22Rv1 (cell line): ENCODE measurements at regions not wholly inside any gene's neighbourhood (a gene's known extent, or its start where the extent isn't known, plus 50 kb on each side); places are given as distances from the start of the nearest gene placed in this dataset.

ENCODE experiments used
- ZFX ChIP-seq: fragments of 450-650 bp; IDR thresholded peaks from 2 replicates; pipeline ENCODE4 v1.6.1; 2017; ENCODE audit warnings: antibody characterized with exemption, borderline replicate concordance
- TF ChIP-seq, protein P1 (sequence below): fragments of 450-650 bp; IDR thresholded peaks from 2 replicates; pipeline ENCODE4 v1.5.1; 2017; ENCODE audit warnings: mild to moderate bottlenecking

DNA sequence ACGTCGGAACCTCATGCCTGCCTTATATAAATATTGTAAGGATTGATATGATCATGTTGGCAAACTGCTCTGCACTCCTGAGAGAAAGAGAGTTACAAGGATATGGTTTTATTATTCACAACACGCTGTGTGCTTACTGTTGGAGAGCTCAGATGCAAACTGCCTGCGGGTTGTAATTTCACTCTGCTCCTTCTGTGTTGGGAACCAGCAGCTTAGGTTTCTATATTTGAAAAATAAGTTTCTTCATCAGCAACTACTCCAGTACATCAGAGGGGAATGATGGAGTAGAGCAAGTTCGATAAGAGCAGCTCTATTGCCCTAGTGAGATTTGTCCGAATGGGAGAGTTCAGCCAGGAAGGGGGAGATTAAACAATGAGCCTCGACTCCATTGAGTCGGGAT, 106.9 kb upstream of the UBL3 start:
- TF ChIP-seq, protein P1, sequence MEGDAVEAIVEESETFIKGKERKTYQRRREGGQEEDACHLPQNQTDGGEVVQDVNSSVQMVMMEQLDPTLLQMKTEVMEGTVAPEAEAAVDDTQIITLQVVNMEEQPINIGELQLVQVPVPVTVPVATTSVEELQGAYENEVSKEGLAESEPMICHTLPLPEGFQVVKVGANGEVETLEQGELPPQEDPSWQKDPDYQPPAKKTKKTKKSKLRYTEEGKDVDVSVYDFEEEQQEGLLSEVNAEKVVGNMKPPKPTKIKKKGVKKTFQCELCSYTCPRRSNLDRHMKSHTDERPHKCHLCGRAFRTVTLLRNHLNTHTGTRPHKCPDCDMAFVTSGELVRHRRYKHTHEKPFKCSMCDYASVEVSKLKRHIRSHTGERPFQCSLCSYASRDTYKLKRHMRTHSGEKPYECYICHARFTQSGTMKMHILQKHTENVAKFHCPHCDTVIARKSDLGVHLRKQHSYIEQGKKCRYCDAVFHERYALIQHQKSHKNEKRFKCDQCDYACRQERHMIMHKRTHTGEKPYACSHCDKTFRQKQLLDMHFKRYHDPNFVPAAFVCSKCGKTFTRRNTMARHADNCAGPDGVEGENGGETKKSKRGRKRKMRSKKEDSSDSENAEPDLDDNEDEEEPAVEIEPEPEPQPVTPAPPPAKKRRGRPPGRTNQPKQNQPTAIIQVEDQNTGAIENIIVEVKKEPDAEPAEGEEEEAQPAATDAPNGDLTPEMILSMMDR: no peak
- TF ChIP-seq ZFX: no peak
